ENCODE measurements at regions not wholly inside any gene's neighbourhood (a gene's known extent, or its start where the extent isn't known, plus 50 kb on each side); places are given as distances from the start of the nearest gene placed in this dataset.

DNA sequence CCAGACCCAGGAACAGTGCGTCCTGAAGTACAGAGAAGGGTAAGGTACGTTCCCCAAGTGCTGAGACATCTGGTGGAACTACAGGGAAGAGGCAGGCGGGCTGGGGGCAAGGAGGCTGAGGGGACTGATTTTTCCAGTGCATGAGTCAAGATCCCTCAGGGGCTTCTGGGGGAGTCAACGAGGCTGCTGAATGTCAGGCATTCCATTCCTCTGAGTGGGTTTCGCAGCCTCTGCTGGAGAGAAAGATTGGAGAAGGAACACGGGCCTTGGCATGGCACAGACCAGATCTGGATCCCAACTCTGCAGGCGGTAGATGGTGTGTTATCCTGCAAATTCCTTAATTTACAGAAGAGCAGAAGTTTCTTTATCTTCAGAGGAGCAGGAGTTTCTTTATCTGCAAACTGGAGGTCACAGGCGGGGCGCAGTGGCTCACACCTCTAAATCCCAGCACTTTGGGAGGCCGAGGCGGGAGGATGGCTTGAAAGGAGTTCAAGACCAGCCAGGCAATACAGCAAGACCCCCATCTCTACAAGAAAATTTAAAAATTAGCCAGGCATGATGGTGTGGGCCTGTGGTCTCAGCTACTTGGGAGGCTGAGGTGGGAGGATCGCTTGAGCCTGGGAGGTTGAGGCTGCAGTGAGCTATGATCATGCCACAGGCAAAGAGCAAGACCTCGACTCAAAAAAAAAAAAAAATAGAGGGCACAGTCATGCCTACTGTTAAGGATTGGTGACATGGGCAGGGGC is 132.6 kb upstream of the MAP1LC3B2 start:
- Histone ChIP-seq H3K4me3 (ENCODE audit: low read length) (no peak overlapping the region), H3K27me3 (ENCODE audit: low read depth, low read length) (peaks cover 7% of the 10 kb centered on the region; the same call in 1 of the 2 replicates), H3K36me3 (replicated peaks; ENCODE audit: low read depth, low read length) (no peaks in the 10 kb centered on the region), H3K4me1 (ENCODE audit: low read length) (no peaks in the 10 kb centered on the region), H3K4me2 (ENCODE audit: low read length) (no peak overlapping the region), H3K9me3 (ENCODE audit: insufficient read depth, low read length) (no peaks in the 10 kb centered on the region), H3K27ac (ENCODE audit: low read length) (no peak overlapping the region), H3K9ac (ENCODE audit: low read length) (no peak overlapping the region), H3K79me2 (ENCODE audit: low read length) (no peaks in the 10 kb centered on the region), H2AFZ (ENCODE audit: low read depth, low read length) (no peak overlapping the region), H4K20me1 (ENCODE audit: insufficient read depth, low read length) (no peaks in the 10 kb centered on the region)
- TF ChIP-seq, protein P1, sequence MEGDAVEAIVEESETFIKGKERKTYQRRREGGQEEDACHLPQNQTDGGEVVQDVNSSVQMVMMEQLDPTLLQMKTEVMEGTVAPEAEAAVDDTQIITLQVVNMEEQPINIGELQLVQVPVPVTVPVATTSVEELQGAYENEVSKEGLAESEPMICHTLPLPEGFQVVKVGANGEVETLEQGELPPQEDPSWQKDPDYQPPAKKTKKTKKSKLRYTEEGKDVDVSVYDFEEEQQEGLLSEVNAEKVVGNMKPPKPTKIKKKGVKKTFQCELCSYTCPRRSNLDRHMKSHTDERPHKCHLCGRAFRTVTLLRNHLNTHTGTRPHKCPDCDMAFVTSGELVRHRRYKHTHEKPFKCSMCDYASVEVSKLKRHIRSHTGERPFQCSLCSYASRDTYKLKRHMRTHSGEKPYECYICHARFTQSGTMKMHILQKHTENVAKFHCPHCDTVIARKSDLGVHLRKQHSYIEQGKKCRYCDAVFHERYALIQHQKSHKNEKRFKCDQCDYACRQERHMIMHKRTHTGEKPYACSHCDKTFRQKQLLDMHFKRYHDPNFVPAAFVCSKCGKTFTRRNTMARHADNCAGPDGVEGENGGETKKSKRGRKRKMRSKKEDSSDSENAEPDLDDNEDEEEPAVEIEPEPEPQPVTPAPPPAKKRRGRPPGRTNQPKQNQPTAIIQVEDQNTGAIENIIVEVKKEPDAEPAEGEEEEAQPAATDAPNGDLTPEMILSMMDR (IDR thresholded peaks at IDR 0.05; ENCODE audit: low read depth, low read length): no peak
- no peak for TF ChIP-seq EZH2phosphoT487 (IDR thresholded peaks at IDR 0.05; ENCODE audit: low read depth)

DNA sequence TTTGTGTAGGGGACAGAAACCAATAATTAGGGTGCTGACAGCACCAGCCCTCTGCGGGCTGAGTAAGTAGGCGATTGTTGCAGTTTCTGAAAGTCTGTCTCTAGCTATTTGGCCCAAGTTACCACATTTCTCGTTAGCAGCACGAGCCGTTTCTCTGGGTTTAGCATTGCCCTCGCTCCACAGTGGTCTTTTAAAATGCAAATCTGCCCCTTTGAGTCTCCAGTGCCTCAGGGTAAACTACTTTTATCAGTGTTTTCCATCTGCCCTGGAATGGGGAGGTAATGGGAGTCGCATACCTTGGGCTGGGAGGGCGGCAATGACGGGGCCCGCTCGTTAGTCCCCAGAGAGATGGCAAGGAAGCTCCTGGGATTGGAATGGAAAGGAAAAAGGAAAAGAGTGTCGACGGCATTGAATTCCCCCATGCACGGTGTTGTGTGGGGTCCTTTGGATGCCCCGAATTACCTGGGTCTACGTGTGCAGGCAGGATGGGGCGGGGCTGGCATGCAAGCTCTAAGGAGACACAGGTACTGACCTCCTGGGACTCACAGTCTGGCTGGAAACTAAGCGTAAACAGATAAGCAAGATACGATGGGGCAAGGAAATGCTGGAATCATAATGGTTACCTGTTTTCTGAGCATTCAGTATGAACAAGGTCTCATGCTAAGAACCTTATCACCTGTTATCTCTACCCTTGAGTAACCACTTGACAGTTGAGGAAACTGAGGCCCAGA is 131.8 kb upstream of the MAP1LC3B2 start:
- Histone ChIP-seq H3K9ac (ENCODE audit: low read length) (no peak overlapping the region), H2AFZ (ENCODE audit: low read depth, low read length) (no peak overlapping the region), H3K27ac (ENCODE audit: low read length) (no peak overlapping the region), H3K79me2 (ENCODE audit: low read length) (no peaks in the 10 kb centered on the region), H3K36me3 (replicated peaks; ENCODE audit: low read depth, low read length) (no peaks in the 10 kb centered on the region), H3K27me3 (ENCODE audit: low read depth, low read length) (0 out of 2 replicates have a peak, but pooled peaks cover 3% of the 10 kb centered on the region), H3K4me3 (ENCODE audit: low read length) (no peak overlapping the region), H3K9me3 (ENCODE audit: insufficient read depth, low read length) (no peaks in the 10 kb centered on the region), H3K4me1 (ENCODE audit: low read length) (no peaks in the 10 kb centered on the region), H3K4me2 (ENCODE audit: low read length) (no peak overlapping the region), H4K20me1 (ENCODE audit: insufficient read depth, low read length) (no peaks in the 10 kb centered on the region)
- TF ChIP-seq, protein P1 (IDR thresholded peaks at IDR 0.05; ENCODE audit: low read depth, low read length): no peak
- TF ChIP-seq EZH2phosphoT487 (IDR thresholded peaks at IDR 0.05; ENCODE audit: low read depth): no peak

DNA sequence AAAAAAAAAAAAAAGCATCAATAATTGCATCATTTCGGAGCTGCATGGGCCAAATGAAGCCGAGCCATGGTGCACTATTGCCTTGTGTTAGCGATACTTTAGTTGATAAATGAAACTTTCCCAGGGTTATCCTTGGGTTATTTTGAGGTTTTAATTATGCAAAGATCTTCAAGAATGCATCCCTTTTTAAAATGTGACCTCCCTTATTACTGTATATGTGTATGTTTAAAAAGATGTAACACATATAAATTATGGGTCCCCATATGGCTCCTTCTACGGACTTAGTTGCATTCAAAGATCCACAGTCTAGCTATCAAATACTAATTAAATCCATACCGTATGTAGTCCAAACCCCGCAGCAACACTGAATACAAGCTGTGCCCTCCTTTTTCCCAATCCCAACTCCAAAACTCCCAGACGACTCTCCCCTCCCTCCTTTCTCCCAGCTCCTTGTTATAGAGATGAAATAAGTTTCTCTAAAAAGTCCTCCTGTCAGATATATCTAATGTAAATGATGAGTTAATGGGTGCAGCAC is 129.3 kb upstream of the MAP1LC3B2 start:
- no peaks in the 10 kb centered on the region for H3K36me3 ChIP-seq (replicated peaks; ENCODE audit: low read depth, low read length)
- TF ChIP-seq, protein P1 (IDR thresholded peaks at IDR 0.05; ENCODE audit: low read depth, low read length): no peak
- TF ChIP-seq EZH2phosphoT487 (IDR thresholded peaks at IDR 0.05; ENCODE audit: low read depth): no peak
- H2AFZ ChIP-seq (ENCODE audit: low read depth, low read length): no peak overlapping the region
- no peak overlapping the region for H3K4me3 ChIP-seq (ENCODE audit: low read length)
- H3K9ac ChIP-seq (ENCODE audit: low read length): no peak overlapping the region
- no peaks in the 10 kb centered on the region for H3K9me3 ChIP-seq (ENCODE audit: insufficient read depth, low read length)
- no peaks in the 10 kb centered on the region for H3K4me1 ChIP-seq (ENCODE audit: low read length)
- H3K27me3 ChIP-seq (ENCODE audit: low read depth, low read length): peaks cover 10% of the 10 kb centered on the region
- no peak overlapping the region for H3K4me2 ChIP-seq (ENCODE audit: low read length)
- no peaks in the 10 kb centered on the region for H3K79me2 ChIP-seq (ENCODE audit: low read length)
- H3K27ac ChIP-seq (ENCODE audit: low read length): no peak overlapping the region
- H4K20me1 ChIP-seq (ENCODE audit: insufficient read depth, low read length): no peaks in the 10 kb centered on the region

DNA sequence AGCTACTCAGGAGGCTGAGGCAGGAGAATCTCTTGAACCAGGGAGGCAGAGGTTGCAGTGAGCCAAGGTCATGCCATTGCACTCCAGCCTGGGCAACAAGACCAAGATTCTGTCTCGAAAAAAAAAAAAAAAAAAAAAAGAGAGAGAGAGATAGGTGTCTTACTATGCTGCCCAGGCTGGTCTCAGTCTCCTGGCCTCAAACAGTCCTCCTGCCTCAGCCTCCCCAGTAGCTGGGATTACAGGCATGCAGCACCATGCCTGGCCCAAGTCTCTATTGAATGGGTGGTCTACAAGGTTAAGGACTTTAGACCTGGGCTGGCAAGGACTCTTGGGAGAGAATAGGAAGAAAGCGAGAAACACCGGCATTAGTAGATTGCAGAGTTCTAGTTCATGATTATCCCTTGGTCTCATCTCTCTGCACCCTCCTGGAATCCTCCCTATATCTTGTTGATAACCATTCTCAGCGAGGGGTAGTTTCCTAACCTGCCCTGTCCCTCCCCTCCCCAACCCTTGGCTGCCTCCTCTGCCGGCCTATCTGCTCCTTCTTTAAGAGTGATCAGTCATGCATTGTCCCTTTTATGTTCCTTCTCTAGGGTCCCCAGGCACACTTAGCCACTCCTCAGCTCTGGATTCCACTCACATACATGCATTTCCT is 128.1 kb upstream of the MAP1LC3B2 start:
- Histone ChIP-seq H3K79me2 (ENCODE audit: low read length) (no peaks in the 10 kb centered on the region), H3K9me3 (ENCODE audit: insufficient read depth, low read length) (no peaks in the 10 kb centered on the region), H3K4me3 (ENCODE audit: low read length) (no peak overlapping the region), H3K9ac (ENCODE audit: low read length) (no peak overlapping the region), H3K27ac (ENCODE audit: low read length) (no peak overlapping the region), H2AFZ (ENCODE audit: low read depth, low read length) (no peak overlapping the region), H3K4me2 (ENCODE audit: low read length) (no peak overlapping the region), H3K27me3 (ENCODE audit: low read depth, low read length) (peaks cover 10% of the 10 kb centered on the region), H3K4me1 (ENCODE audit: low read length) (no peaks in the 10 kb centered on the region), H4K20me1 (ENCODE audit: insufficient read depth, low read length) (no peaks in the 10 kb centered on the region), H3K36me3 (replicated peaks; ENCODE audit: low read depth, low read length) (no peaks in the 10 kb centered on the region)
- TF ChIP-seq, protein P1 (IDR thresholded peaks at IDR 0.05; ENCODE audit: low read depth, low read length): no peak

All from OCI-LY3 (cell line).